ENCODE measurements at regions not wholly inside any gene's neighbourhood (a gene's known extent, or its start where the extent isn't known, plus 50 kb on each side); places are given as distances from the start of the nearest gene placed in this dataset.

DNA sequence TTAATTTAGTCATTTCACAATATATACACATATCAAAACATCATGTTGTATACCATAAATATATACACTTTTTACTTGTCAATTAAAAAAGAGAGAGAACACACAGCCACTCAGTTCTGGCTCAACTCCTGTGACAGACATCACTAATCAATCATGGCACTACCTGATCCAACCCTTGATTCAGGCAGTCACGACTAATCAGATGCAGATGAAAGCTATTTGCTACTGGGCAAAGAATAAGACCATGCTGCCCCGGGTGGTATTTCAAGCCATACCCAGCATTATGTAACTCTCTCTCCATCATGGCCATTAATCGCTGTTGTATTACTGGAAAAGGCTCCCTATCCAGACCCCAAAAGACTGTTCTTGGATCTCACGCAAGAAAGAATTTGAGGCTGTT lies 345.7 kb downstream of the HAPSTR1 start:
- TF ChIP-seq, protein P1, sequence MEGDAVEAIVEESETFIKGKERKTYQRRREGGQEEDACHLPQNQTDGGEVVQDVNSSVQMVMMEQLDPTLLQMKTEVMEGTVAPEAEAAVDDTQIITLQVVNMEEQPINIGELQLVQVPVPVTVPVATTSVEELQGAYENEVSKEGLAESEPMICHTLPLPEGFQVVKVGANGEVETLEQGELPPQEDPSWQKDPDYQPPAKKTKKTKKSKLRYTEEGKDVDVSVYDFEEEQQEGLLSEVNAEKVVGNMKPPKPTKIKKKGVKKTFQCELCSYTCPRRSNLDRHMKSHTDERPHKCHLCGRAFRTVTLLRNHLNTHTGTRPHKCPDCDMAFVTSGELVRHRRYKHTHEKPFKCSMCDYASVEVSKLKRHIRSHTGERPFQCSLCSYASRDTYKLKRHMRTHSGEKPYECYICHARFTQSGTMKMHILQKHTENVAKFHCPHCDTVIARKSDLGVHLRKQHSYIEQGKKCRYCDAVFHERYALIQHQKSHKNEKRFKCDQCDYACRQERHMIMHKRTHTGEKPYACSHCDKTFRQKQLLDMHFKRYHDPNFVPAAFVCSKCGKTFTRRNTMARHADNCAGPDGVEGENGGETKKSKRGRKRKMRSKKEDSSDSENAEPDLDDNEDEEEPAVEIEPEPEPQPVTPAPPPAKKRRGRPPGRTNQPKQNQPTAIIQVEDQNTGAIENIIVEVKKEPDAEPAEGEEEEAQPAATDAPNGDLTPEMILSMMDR (IDR thresholded peaks at IDR 0.05), result no peak
- TF ChIP-seq, protein P2, sequence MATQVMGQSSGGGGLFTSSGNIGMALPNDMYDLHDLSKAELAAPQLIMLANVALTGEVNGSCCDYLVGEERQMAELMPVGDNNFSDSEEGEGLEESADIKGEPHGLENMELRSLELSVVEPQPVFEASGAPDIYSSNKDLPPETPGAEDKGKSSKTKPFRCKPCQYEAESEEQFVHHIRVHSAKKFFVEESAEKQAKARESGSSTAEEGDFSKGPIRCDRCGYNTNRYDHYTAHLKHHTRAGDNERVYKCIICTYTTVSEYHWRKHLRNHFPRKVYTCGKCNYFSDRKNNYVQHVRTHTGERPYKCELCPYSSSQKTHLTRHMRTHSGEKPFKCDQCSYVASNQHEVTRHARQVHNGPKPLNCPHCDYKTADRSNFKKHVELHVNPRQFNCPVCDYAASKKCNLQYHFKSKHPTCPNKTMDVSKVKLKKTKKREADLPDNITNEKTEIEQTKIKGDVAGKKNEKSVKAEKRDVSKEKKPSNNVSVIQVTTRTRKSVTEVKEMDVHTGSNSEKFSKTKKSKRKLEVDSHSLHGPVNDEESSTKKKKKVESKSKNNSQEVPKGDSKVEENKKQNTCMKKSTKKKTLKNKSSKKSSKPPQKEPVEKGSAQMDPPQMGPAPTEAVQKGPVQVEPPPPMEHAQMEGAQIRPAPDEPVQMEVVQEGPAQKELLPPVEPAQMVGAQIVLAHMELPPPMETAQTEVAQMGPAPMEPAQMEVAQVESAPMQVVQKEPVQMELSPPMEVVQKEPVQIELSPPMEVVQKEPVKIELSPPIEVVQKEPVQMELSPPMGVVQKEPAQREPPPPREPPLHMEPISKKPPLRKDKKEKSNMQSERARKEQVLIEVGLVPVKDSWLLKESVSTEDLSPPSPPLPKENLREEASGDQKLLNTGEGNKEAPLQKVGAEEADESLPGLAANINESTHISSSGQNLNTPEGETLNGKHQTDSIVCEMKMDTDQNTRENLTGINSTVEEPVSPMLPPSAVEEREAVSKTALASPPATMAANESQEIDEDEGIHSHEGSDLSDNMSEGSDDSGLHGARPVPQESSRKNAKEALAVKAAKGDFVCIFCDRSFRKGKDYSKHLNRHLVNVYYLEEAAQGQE (IDR thresholded peaks at IDR 0.05; ENCODE audit: insufficient read depth in 1 of 2, low read depth in 2 of 2, low read length in 1 of 2), result no peak
- no peak for TF ChIP-seq POLR2AphosphoS5 (IDR thresholded peaks at IDR 0.05; ENCODE audit: low read depth, low read length)
